ENCODE measurements at regions not wholly inside any gene's neighbourhood (a gene's known extent, or its start where the extent isn't known, plus 50 kb on each side); places are given as distances from the start of the nearest gene placed in this dataset.
"Not testable (repeated sequence)": the region's sequence is repeated elsewhere in the genome, so short reads cannot be mapped to it uniquely, and the experiment has no call there.

DNA sequence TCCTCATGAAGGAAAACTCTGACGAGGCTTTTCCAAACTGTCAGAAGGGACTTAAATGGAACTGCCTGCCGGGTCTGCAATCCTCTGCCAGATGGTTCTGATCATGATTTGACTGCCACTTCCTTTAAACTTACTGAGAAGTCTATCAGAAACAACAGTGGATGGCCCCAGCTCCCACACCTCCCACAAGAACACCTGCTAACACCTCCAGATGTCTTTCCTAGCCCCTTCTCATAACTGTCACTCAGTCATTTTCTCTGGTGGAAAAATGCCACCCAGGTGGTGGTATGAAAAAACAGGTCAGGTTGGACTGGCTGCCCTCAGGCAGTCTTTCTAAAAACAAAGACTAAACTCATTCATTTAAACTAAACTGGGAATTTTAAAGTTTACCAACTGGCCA, 66.7 kb upstream of the ABCD3 start:
- intact Hi-C loops (cut with DNase I; ENCODE audit: low total_unique reads) = no loop called here
- WGBS, 5 donors = 17 to 44% (median 28%) methylated on average over 2 of the region's 2 CpGs
- Histone ChIP-seq H3K4me3 (no peak overlapping the region), H3K27me3 (replicated peaks in 1 of 7) (peaks cover 0 to 18% (median 0%) of the 10 kb centered on the region in 7 donors), H3K9me3 (no peaks in the 10 kb centered on the region), H3K36me3 (no peaks in the 10 kb centered on the region), H3K27ac (no peak overlapping the region), H3K4me1 (no peaks in the 10 kb centered on the region)
- TF ChIP-seq, protein P1, sequence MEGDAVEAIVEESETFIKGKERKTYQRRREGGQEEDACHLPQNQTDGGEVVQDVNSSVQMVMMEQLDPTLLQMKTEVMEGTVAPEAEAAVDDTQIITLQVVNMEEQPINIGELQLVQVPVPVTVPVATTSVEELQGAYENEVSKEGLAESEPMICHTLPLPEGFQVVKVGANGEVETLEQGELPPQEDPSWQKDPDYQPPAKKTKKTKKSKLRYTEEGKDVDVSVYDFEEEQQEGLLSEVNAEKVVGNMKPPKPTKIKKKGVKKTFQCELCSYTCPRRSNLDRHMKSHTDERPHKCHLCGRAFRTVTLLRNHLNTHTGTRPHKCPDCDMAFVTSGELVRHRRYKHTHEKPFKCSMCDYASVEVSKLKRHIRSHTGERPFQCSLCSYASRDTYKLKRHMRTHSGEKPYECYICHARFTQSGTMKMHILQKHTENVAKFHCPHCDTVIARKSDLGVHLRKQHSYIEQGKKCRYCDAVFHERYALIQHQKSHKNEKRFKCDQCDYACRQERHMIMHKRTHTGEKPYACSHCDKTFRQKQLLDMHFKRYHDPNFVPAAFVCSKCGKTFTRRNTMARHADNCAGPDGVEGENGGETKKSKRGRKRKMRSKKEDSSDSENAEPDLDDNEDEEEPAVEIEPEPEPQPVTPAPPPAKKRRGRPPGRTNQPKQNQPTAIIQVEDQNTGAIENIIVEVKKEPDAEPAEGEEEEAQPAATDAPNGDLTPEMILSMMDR (IDR thresholded peaks at IDR 0.05 in 8 of 11, conservative IDR thresholded peaks at IDR 0.05 in 3 of 11) = no peak
- TF ChIP-seq POLR2AphosphoS5 (IDR thresholded peaks at IDR 0.05) (no peak), POLR2A (IDR thresholded peaks at IDR 0.05) (no peak)
- DNase-seq = no peak

DNA sequence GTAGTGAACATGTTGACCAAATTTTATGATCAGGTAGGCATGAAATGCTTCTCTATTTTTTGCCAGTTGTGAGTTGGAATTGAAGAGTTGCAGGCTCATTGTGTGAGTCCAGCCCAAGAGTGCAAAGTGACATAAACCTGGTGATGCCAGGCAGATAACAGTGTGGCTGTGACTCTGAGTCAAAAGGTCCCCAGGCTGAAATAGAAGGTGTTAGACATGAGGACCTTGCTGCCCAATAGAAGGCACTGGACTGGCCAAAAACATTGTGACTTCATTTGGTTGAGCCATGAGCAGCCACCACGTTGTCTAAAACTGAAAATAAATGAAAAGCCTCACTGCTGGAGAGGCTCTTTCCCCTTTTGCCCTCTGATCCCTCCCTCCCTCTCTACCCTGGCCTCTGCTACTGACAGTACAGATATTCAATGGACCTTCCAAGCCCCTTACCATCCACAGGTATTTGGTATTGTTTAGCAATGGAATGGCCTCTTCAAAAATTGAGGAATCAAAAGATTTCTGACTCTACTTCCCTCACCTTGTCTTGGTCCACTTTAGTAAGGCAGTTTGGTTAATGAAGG, 67.8 kb upstream of the ABCD3 start:
- no peak for DNase-seq
- no peaks in the 10 kb centered on the region for H3K4me1 ChIP-seq
- H3K27ac ChIP-seq = no peak overlapping the region
- no peaks in the 10 kb centered on the region for H3K36me3 ChIP-seq
- H3K27me3 ChIP-seq (replicated peaks in 1 of 7) = peaks cover 0 to 18% (median 0%) of the 10 kb centered on the region in 7 donors
- intact Hi-C loops (cut with DNase I; ENCODE audit: low total_unique reads) = no loop called here
- TF ChIP-seq POLR2AphosphoS5 (IDR thresholded peaks at IDR 0.05) = no peak
- WGBS, 5 donors = 35 to 58% (median 47%) methylated on average over 1 of the region's 1 CpG
- no peak overlapping the region for H3K4me3 ChIP-seq
- no peaks in the 10 kb centered on the region for H3K9me3 ChIP-seq

GRCh38 chr1:94349853-94350252, 68.3 kb upstream of the ABCD3 start:
- Histone ChIP-seq H3K9me3 (no peaks in the 10 kb centered on the region), H3K4me3 (no peak overlapping the region), H3K27ac (no peak overlapping the region), H3K4me1 (no peaks in the 10 kb centered on the region), H3K27me3 (replicated peaks in 1 of 7) (peaks cover 0 to 18% (median 0%) of the 10 kb centered on the region in 7 donors), H3K36me3 (no peaks in the 10 kb centered on the region)
- no peak for TF ChIP-seq POLR2AphosphoS5 (IDR thresholded peaks at IDR 0.05)
- TF ChIP-seq, protein P1 (IDR thresholded peaks at IDR 0.05 in 8 of 11, conservative IDR thresholded peaks at IDR 0.05 in 3 of 11) = no peak
- TF ChIP-seq POLR2A (IDR thresholded peaks at IDR 0.05) = no peak
- WGBS, 5 donors = 60 to 82% (median 66%) methylated on average over 2 of the region's 2 CpGs
- DNase-seq = no peak
- intact Hi-C loops (cut with DNase I; ENCODE audit: low total_unique reads) = no loop called here

GRCh38 chr1:94348386-94348785, 69.8 kb upstream of the ABCD3 start:
- H3K36me3 ChIP-seq; intact Hi-C loops (cut with DNase I; ENCODE audit: low total_unique reads); H3K4me1 ChIP-seq; H3K9me3 ChIP-seq; H3K27ac ChIP-seq; H3K27me3 ChIP-seq (replicated peaks in 1 of 7); H3K4me3 ChIP-seq; DNase-seq: not testable (repeated sequence)
- 74 to 91% (median 77%) methylated on average over 2 of the region's 2 CpGs for WGBS, 5 donors

GRCh38 chr1:94345148-94345721, 73.0 kb upstream of the ABCD3 start:
- TF ChIP-seq, protein P1 (IDR thresholded peaks at IDR 0.05 in 8 of 11, conservative IDR thresholded peaks at IDR 0.05 in 3 of 11) = no peak
- TF ChIP-seq POLR2AphosphoS5 (IDR thresholded peaks at IDR 0.05) = no peak
- no peak for TF ChIP-seq POLR2A (IDR thresholded peaks at IDR 0.05)
- no peaks in the 10 kb centered on the region for H3K36me3 ChIP-seq
- peaks cover 0 to 6% (median 0%) of the 10 kb centered on the region in 7 donors for H3K27me3 ChIP-seq (replicated peaks in 1 of 7)
- 60 to 90% (median 75%) methylated on average over 4 of the region's 4 CpGs for WGBS, 5 donors
- H3K27ac ChIP-seq = no peak overlapping the region
- no peak for DNase-seq
- intact Hi-C loops (cut with DNase I; ENCODE audit: low total_unique reads) = no loop called here
- no peaks in the 10 kb centered on the region for H3K9me3 ChIP-seq
- H3K4me3 ChIP-seq = no peak overlapping the region
- H3K4me1 ChIP-seq = no peaks in the 10 kb centered on the region
